GM23338 (cell line): ENCODE measurements at regions not wholly inside any gene's neighbourhood (a gene's known extent, or its start where the extent isn't known, plus 50 kb on each side); places are given as distances from the start of the nearest gene placed in this dataset.

Experiments
- EZH2 ChIP-seq: fragments of 200-600 bp; sonication (generic); IDR thresholded peaks from one replicate; pipeline ENCODE4 v1.8.0; 2017; ENCODE audit warnings: antibody characterized with exemption, mild to moderate bottlenecking, low read depth; ENCODE audit not compliant: unreplicated experiment
- EZH2phosphoT487 ChIP-seq: fragments of 200-600 bp; sonication (generic); IDR thresholded peaks from one replicate; pipeline ENCODE4 v1.8.1; 2018; ENCODE audit warnings: antibody characterized with exemption; ENCODE audit not compliant: unreplicated experiment
- JUNB ChIP-seq: IDR thresholded peaks from one replicate; pipeline ENCODE4 v1.6.1; 2016; ENCODE audit warnings: antibody characterized with exemption; ENCODE audit not compliant: unreplicated experiment
- NANOG ChIP-seq: IDR thresholded peaks from 2 replicates; pipeline ENCODE4 v1.6.1; 2016; ENCODE audit warnings: antibody characterized with exemption, borderline replicate concordance
- POLR2AphosphoS5 ChIP-seq: IDR thresholded peaks from 2 replicates; pipeline ENCODE4 v1.6.1; 2016; ENCODE audit warnings: antibody characterized with exemption, low read depth
- ZNF114 ChIP-seq: fragments of 250-450 bp; sonication (Bioruptor Pico); IDR thresholded peaks from 2 replicates; pipeline ENCODE4 v1.5.0; 2020; ENCODE audit warnings: mild to moderate bottlenecking, moderate library complexity
- ZNF331 ChIP-seq: fragments of 250-450 bp; sonication (Bioruptor Pico); IDR thresholded peaks from 2 replicates; pipeline ENCODE4 v1.5.0; 2020; ENCODE audit warnings: low read depth, mild to moderate bottlenecking, moderate library complexity
- TF ChIP-seq, protein P1 (sequence below): IDR thresholded peaks from one replicate; pipeline ENCODE4 v1.6.1; 2018; ENCODE audit warnings: antibody characterized with exemption; ENCODE audit not compliant: unreplicated experiment
- TF ChIP-seq, protein P2 (sequence below), 2 experiments: fragments of 200-600 bp in 1 of 2; sonication (generic) in 1 of 2; conservative IDR thresholded peaks; 2 replicates each; pipeline versions ENCODE4 v1.5.1 to v1.6.1; 2016 to 2017; ENCODE audit warnings: antibody characterized with exemption in 2 of 2, low read depth in 2 of 2, mild to moderate bottlenecking in 2 of 2, moderate library complexity in 1 of 2
- TF ChIP-seq, protein P3 (sequence below): fragments of 250-450 bp; sonication (Bioruptor Pico); IDR thresholded peaks from 2 replicates; pipeline ENCODE4 v1.5.0; 2020; ENCODE audit warnings: mild to moderate bottlenecking, moderate library complexity
- TF ChIP-seq, protein P4 (sequence below): IDR thresholded peaks from 2 replicates; pipeline ENCODE4 v1.6.1; 2016; ENCODE audit warnings: antibody characterized with exemption

DNA sequence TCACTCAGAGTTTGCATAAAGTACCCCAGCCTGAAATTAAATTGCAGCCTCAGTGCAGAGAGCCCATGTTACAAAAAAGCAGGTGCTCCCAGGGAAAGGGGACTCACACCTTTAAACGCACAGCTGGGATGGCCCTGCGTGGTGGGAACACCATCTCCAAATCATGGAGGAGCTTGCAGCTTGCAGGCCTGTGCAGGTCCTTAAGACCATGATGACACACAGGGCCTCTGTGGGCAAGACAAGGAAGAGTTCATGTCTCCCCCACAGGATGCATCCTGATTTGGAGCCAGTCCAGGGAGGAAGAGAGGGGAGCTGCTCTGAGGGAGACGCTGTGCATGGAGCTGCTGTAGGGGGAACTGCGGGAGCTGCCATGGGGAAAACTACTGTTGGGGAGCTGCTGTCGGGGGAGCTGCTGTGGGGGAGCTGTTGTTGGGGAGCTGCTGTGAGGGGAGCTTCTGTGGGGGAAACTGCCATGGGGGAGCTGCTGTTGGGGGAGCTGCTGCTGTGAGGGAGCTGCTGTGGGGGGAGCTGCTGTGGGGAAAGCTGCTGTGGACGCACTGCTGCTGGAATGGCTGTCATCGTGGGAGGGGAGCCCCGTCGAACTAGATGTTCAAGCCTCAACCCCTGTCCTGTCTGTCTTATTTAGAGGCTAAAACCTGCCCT lies 113.9 kb downstream of the MATN1 start:
- TF ChIP-seq, protein P1, sequence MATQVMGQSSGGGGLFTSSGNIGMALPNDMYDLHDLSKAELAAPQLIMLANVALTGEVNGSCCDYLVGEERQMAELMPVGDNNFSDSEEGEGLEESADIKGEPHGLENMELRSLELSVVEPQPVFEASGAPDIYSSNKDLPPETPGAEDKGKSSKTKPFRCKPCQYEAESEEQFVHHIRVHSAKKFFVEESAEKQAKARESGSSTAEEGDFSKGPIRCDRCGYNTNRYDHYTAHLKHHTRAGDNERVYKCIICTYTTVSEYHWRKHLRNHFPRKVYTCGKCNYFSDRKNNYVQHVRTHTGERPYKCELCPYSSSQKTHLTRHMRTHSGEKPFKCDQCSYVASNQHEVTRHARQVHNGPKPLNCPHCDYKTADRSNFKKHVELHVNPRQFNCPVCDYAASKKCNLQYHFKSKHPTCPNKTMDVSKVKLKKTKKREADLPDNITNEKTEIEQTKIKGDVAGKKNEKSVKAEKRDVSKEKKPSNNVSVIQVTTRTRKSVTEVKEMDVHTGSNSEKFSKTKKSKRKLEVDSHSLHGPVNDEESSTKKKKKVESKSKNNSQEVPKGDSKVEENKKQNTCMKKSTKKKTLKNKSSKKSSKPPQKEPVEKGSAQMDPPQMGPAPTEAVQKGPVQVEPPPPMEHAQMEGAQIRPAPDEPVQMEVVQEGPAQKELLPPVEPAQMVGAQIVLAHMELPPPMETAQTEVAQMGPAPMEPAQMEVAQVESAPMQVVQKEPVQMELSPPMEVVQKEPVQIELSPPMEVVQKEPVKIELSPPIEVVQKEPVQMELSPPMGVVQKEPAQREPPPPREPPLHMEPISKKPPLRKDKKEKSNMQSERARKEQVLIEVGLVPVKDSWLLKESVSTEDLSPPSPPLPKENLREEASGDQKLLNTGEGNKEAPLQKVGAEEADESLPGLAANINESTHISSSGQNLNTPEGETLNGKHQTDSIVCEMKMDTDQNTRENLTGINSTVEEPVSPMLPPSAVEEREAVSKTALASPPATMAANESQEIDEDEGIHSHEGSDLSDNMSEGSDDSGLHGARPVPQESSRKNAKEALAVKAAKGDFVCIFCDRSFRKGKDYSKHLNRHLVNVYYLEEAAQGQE: no peak
- TF ChIP-seq, protein P2, sequence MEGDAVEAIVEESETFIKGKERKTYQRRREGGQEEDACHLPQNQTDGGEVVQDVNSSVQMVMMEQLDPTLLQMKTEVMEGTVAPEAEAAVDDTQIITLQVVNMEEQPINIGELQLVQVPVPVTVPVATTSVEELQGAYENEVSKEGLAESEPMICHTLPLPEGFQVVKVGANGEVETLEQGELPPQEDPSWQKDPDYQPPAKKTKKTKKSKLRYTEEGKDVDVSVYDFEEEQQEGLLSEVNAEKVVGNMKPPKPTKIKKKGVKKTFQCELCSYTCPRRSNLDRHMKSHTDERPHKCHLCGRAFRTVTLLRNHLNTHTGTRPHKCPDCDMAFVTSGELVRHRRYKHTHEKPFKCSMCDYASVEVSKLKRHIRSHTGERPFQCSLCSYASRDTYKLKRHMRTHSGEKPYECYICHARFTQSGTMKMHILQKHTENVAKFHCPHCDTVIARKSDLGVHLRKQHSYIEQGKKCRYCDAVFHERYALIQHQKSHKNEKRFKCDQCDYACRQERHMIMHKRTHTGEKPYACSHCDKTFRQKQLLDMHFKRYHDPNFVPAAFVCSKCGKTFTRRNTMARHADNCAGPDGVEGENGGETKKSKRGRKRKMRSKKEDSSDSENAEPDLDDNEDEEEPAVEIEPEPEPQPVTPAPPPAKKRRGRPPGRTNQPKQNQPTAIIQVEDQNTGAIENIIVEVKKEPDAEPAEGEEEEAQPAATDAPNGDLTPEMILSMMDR (conservative IDR thresholded peaks at IDR 0.05; ENCODE audit: low read depth in 2 of 2): no peak
- TF ChIP-seq ZNF114 (CRISPR knock-in tag) (no peak), NANOG (no peak), EZH2 (no peak), POLR2AphosphoS5 (no peak), JUNB (no peak), EZH2phosphoT487 (no peak), ZNF331 (CRISPR knock-in tag) (no peak)
- TF ChIP-seq, protein P3, sequence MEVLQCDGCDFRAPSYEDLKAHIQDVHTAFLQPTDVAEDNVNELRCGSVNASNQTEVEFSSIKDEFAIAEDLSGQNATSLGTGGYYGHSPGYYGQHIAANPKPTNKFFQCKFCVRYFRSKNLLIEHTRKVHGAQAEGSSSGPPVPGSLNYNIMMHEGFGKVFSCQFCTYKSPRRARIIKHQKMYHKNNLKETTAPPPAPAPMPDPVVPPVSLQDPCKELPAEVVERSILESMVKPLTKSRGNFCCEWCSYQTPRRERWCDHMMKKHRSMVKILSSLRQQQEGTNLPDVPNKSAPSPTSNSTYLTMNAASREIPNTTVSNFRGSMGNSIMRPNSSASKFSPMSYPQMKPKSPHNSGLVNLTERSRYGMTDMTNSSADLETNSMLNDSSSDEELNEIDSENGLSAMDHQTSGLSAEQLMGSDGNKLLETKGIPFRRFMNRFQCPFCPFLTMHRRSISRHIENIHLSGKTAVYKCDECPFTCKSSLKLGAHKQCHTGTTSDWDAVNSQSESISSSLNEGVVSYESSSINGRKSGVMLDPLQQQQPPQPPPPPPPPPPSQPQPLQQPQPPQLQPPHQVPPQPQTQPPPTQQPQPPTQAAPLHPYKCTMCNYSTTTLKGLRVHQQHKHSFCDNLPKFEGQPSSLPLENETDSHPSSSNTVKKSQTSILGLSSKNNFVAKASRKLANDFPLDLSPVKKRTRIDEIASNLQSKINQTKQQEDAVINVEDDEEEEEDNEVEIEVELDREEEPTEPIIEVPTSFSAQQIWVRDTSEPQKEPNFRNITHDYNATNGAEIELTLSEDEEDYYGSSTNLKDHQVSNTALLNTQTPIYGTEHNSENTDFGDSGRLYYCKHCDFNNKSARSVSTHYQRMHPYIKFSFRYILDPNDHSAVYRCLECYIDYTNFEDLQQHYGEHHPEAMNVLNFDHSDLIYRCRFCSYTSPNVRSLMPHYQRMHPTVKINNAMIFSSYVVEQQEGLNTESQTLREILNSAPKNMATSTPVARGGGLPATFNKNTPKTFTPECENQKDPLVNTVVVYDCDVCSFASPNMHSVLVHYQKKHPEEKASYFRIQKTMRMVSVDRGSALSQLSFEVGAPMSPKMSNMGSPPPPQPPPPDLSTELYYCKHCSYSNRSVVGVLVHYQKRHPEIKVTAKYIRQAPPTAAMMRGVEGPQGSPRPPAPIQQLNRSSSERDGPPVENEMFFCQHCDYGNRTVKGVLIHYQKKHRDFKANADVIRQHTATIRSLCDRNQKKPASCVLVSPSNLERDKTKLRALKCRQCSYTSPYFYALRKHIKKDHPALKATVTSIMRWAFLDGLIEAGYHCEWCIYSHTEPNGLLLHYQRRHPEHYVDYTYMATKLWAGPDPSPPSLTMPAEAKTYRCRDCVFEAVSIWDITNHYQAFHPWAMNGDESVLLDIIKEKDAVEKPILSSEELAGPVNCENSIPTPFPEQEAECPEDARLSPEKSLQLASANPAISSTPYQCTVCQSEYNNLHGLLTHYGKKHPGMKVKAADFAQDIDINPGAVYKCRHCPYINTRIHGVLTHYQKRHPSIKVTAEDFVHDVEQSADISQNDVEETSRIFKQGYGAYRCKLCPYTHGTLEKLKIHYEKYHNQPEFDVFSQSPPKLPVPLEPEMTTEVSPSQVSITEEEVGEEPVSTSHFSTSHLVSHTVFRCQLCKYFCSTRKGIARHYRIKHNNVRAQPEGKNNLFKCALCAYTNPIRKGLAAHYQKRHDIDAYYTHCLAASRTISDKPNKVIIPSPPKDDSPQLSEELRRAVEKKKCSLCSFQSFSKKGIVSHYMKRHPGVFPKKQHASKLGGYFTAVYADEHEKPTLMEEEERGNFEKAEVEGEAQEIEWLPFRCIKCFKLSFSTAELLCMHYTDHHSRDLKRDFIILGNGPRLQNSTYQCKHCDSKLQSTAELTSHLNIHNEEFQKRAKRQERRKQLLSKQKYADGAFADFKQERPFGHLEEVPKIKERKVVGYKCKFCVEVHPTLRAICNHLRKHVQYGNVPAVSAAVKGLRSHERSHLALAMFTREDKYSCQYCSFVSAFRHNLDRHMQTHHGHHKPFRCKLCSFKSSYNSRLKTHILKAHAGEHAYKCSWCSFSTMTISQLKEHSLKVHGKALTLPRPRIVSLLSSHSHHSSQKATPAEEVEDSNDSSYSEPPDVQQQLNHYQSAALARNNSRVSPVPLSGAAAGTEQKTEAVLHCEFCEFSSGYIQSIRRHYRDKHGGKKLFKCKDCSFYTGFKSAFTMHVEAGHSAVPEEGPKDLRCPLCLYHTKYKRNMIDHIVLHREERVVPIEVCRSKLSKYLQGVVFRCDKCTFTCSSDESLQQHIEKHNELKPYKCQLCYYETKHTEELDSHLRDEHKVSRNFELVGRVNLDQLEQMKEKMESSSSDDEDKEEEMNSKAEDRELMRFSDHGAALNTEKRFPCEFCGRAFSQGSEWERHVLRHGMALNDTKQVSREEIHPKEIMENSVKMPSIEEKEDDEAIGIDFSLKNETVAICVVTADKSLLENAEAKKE (CRISPR knock-in tag): no peak
- TF ChIP-seq, protein P4, sequence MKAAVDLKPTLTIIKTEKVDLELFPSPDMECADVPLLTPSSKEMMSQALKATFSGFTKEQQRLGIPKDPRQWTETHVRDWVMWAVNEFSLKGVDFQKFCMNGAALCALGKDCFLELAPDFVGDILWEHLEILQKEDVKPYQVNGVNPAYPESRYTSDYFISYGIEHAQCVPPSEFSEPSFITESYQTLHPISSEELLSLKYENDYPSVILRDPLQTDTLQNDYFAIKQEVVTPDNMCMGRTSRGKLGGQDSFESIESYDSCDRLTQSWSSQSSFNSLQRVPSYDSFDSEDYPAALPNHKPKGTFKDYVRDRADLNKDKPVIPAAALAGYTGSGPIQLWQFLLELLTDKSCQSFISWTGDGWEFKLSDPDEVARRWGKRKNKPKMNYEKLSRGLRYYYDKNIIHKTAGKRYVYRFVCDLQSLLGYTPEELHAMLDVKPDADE: no peak
